Heart left ventricle (tissue), 16 donors: ENCODE measurements at regions not wholly inside any gene's neighbourhood (a gene's known extent, or its start where the extent isn't known, plus 50 kb on each side); places are given as distances from the start of the nearest gene placed in this dataset.

Source experiments
- ATAC-seq, 4 donors: fragments of 200-7000 bp; cut with Tn5 transposase; one replicate each; pipeline ENCODE4 v1.9.1; 2020 to 2022; ENCODE audit warnings: moderate library complexity in 4 of 4, mild to moderate bottlenecking in 3 of 4, moderate number of reproducible peaks in 1 of 4
- DNase-seq, 5 donors: peaks; one replicate each; pipeline ENCODE4 v3.0.0-alpha.2; 2020
- H3K27ac ChIP-seq, 12 donors: fragments of 200-600 bp; sonication (generic) in 4 of 12; one replicate each; pipeline versions ENCODE4 v1.5.0 to v1.8.0; 2016 to 2022; ENCODE audit warnings: mild to moderate bottlenecking in 2 of 12
- H3K27me3 ChIP-seq, 9 donors: fragments of 200-600 bp; sonication (generic) in 2 of 9; one replicate each; pipeline versions ENCODE4 v1.5.1 to v1.8.0; 2016 to 2022; ENCODE audit warnings: mild to moderate bottlenecking in 3 of 9
- H3K36me3 ChIP-seq, 9 donors: fragments of 200-600 bp; sonication (generic) in 2 of 9; one replicate each; pipeline versions ENCODE4 v1.5.0 to v1.8.0; 2018 to 2022; ENCODE audit warnings: mild to moderate bottlenecking in 2 of 9
- H3K4me1 ChIP-seq, 12 donors: fragments of 200-600 bp; sonication (generic) in 4 of 12; one replicate each; pipeline versions ENCODE4 v1.5.0 to v1.8.0; 2016 to 2022; ENCODE audit warnings: mild to moderate bottlenecking in 3 of 12
- H3K4me3 ChIP-seq, 12 donors: fragments of 200-600 bp; sonication (generic) in 4 of 12; one replicate each; pipeline versions ENCODE4 v1.5.0 to v1.8.0; 2017 to 2022; ENCODE audit warnings: mild to moderate bottlenecking in 9 of 12, moderate library complexity in 4 of 12
- H3K9me3 ChIP-seq, 12 donors: fragments of 200-600 bp; sonication (generic) in 4 of 12; one replicate each; pipeline versions ENCODE4 v1.5.0 to v1.8.0; 2016 to 2022; ENCODE audit warnings: mild to moderate bottlenecking in 1 of 12
- POLR2A ChIP-seq, 2 donors: fragments of 450-650 bp; IDR thresholded peaks; one replicate each; pipeline ENCODE4 v1.6.1; 2017; ENCODE audit warnings: antibody characterized with exemption in 2 of 2, mild to moderate bottlenecking in 2 of 2, moderate library complexity in 2 of 2
- WGBS, 4 donors: extraction: QIAGEN DNeasy Blood & Tissue Kit in 2 of 4; methylation state at CpG; one replicate each; pipeline versions ENCODE4 v1.1.5 to v1.1.7; 2013 to 2018; 5-methylcytosine and 5-hydroxymethylcytosine counted together
- intact Hi-C, 10 donors: fragments of 100-400 bp; cut with DNase I; formaldehyde crosslinking; loops; one replicate each; pipeline versions ENCODE4 v1.11.1 to v1.14.2; 2022
- TF ChIP-seq, protein P1 (sequence below), 12 donors: fragments of 200-600 bp; sonication (generic) in 4 of 12; IDR thresholded peaks; one replicate each; pipeline versions ENCODE4 v1.5.0 to v1.8.0; 2018 to 2022; ENCODE audit warnings: antibody characterized with exemption in 12 of 12, mild to moderate bottlenecking in 5 of 12
- donor health status: ischemic (EF 13 %, LVEDD 7.1; RV severe dilation, severe dysfunction).
- donor health status: healthy with polysubstance abuse.
- donor health status: DM: no; HTN: yes; CAD: no.
- donor health status: DM: no; HTN: no; CAD: no.
- donor health status: ischemic (EF 25% LVEDD 6.9; RV normal size, moderate dysfunction).
- donor health status: ischemic (EF 25% LVEDD 5.7; RV mildly dilated, moderate dysfunction).
- donor health status: healthy.
- donor health status: DM: yes; HTN: yes; CAD: no.
- donor health status: ischemic (EF 35%, LVEDD 5.7; RV mildly dilated, moderate dysfunction).
- donor health status: nonischemic (EF 11% LVEDD 7.7; RV severe dilation, severe dysfunction).
- donor health status: DM: yes; HTN: yes; CAD: no.
- donor health status: PGD.
- donor health status: ischemic (EF 29% LVEDD 5.4; RV normal size, mild dysfunction).
- donor health status: nonischemic (EF 23%, LVEDD 6.1; RV moderate dilation, normal function).

DNA sequence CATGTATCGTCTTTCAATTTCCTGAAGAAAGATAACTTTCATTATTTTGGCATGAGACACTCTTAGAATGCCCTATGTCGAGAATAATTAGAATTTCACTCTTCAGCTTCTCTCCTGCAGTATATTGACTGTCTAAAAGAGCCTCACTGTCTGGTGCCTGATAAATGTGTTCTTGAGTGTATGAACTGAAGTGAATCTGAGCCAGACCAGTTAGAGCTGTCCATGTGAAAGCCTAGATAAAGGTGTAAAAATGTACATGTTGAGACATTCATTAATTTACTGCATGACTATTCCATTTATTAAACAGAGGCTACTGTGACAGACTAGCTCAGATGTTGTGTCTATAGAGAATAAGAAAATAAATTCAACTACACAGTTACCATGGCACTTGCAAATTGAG lies 283.2 kb downstream of the PCDH18 start:
- 54 to 65% (median 61%) methylated on average over 2 of the region's 2 CpGs for WGBS, 4 donors
- peaks cover 0 to 5% (median 0%) of the 10 kb centered on the region in 12 donors for H3K9me3 ChIP-seq
- no peak overlapping the region for H3K27ac ChIP-seq
- no peak for DNase-seq
- no peak for ATAC-seq
- H3K4me3 ChIP-seq, result no peak overlapping the region
- TF ChIP-seq POLR2A (IDR thresholded peaks at IDR 0.05), result no peak
- TF ChIP-seq, protein P1, sequence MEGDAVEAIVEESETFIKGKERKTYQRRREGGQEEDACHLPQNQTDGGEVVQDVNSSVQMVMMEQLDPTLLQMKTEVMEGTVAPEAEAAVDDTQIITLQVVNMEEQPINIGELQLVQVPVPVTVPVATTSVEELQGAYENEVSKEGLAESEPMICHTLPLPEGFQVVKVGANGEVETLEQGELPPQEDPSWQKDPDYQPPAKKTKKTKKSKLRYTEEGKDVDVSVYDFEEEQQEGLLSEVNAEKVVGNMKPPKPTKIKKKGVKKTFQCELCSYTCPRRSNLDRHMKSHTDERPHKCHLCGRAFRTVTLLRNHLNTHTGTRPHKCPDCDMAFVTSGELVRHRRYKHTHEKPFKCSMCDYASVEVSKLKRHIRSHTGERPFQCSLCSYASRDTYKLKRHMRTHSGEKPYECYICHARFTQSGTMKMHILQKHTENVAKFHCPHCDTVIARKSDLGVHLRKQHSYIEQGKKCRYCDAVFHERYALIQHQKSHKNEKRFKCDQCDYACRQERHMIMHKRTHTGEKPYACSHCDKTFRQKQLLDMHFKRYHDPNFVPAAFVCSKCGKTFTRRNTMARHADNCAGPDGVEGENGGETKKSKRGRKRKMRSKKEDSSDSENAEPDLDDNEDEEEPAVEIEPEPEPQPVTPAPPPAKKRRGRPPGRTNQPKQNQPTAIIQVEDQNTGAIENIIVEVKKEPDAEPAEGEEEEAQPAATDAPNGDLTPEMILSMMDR (IDR thresholded peaks at IDR 0.05), result no peak
- intact Hi-C loops, result no loop called here
- H3K27me3 ChIP-seq, result no peaks in the 10 kb centered on the region
- no peaks in the 10 kb centered on the region for H3K4me1 ChIP-seq
- no peaks in the 10 kb centered on the region for H3K36me3 ChIP-seq

DNA sequence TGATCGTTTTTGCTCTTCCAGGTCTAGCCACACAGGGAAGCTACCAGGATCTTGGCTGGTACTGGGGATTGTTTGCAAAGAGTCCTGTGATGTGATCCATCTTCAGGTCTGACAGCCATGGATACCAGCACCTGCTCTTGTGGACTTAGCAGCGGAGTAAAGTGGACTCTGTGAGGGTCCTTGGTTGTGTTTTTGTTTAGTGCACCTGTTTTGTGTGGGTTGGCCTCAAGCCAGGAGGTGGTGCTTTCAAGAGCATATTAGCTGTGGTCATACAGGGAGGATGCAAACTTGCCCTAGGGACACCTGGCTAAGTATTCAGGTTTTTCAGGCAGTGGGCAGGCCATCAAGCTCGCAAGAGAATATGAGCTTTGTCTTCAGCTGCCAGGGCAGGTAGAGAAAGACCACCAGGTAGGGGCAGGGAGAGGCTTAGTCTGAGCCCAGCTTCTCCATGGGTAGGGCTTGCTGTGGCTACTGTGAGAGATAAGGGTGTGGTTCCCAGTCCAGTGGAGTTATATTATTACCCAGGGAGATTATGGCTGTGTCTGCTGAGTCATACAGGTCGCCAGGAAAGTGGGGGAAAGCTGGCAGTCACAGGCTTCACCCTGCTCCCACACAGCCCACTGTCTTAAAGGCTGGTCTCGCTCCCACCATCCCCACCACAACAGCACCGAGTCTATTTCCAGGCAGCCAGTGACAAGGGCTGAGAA lies 293.7 kb downstream of the PCDH18 start:
- Histone ChIP-seq H3K36me3 (no peaks in the 10 kb centered on the region), H3K27me3 (no peaks in the 10 kb centered on the region), H3K9me3 (no peaks in the 10 kb centered on the region), H3K4me1 (no peaks in the 10 kb centered on the region), H3K27ac (no peak overlapping the region), H3K4me3 (no peak overlapping the region)
- no peak for ATAC-seq
- intact Hi-C loops, result no loop called here
- no peak for TF ChIP-seq POLR2A (IDR thresholded peaks at IDR 0.05)
- TF ChIP-seq, protein P1 (IDR thresholded peaks at IDR 0.05), result no peak
- WGBS, 4 donors, result 77 to 84% (median 79%) methylated on average over 6 of the region's 6 CpGs
- no peak for DNase-seq

DNA sequence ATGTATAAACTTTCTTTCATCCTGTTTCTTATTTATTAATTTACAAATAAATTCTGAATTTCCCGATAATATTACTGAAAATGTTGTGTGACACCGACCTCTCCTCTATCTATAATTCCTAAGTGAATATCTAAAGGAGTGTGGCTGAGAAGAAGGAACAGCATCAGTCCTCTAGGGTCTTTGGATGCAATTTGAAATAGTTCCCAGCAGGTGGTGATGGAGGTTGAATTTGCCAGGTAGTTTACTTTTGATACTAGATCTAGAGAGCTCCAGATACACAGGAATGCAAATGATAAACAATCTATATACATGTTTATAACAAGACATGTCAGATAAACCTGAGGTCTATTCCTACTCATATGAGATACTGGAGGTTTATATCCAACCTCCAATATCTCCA lies 305.4 kb downstream of the PCDH18 start:
- Histone ChIP-seq H3K4me1 (no peaks in the 10 kb centered on the region), H3K27ac (no peak overlapping the region), H3K9me3 (peaks cover 0 to 7% (median 0%) of the 10 kb centered on the region in 12 donors), H3K4me3 (no peak overlapping the region), H3K27me3 (no peaks in the 10 kb centered on the region), H3K36me3 (no peaks in the 10 kb centered on the region)
- intact Hi-C loops, result no loop called here
- no peak for DNase-seq
- no peak for ATAC-seq
- no peak for TF ChIP-seq POLR2A (IDR thresholded peaks at IDR 0.05)
- TF ChIP-seq, protein P1 (IDR thresholded peaks at IDR 0.05), result peak in 4 of 12 donors; percentile 15 to 31 (median 16)
- WGBS, 4 donors, result 50 to 63% (median 57%) methylated on average over 2 of the region's 2 CpGs

DNA sequence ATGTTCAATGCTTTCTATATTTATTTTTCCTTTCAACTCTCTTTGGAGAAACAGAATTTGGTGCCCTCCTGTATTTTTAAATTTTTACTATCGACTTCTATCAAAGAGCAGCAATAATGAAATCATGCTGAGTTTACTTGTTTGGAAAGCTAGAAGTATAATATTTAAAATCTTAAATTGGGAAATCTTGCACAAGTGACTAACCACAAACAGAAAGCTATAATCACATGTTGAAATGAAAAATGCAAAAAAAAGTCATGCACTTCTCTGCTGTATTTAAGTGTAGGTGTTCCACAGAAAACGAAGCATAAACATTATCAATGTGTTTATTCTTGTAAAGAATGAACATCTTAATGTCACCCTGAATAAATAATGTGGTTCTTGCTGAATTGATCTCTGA lies 306.1 kb downstream of the PCDH18 start:
- H3K4me3 ChIP-seq, result no peak overlapping the region
- H3K27ac ChIP-seq, result no peak overlapping the region
- no peak for DNase-seq
- WGBS, 4 donors, result 67 to 77% (median 68%) methylated on average over 2 of the region's 2 CpGs
- H3K27me3 ChIP-seq, result no peaks in the 10 kb centered on the region
- ATAC-seq, result no peak
- intact Hi-C loops, result no loop called here
- peaks cover 0 to 7% (median 0%) of the 10 kb centered on the region in 12 donors for H3K9me3 ChIP-seq
- no peaks in the 10 kb centered on the region for H3K36me3 ChIP-seq
- no peaks in the 10 kb centered on the region for H3K4me1 ChIP-seq
- TF ChIP-seq POLR2A (IDR thresholded peaks at IDR 0.05), result no peak
- TF ChIP-seq, protein P1 (IDR thresholded peaks at IDR 0.05), result no peak
